Lower leg skin (tissue), 4 donors: ENCODE measurements at regions not wholly inside any gene's neighbourhood (a gene's known extent, or its start where the extent isn't known, plus 50 kb on each side); places are given as distances from the start of the nearest gene placed in this dataset.

ENCODE experiments used
- DNase-seq, 2 donors: peaks; one replicate each; pipeline ENCODE4 v3.0.0-alpha.2; 2019; ENCODE audit warnings: low spot score in 2 of 2
- H3K4me3 ChIP-seq: fragments of 200-600 bp; sonication (generic); 2 replicates; pipeline ENCODE4 v1.5.1; 2017; ENCODE audit warnings: mild to moderate bottlenecking, low read depth; ENCODE audit not compliant: poor library complexity, severe bottlenecking
- CTCF ChIP-seq, 3 donors: fragments of 450-650 bp; IDR thresholded peaks; one replicate each; pipeline ENCODE4 v1.5.1; 2016; ENCODE audit warnings: antibody characterized with exemption in 3 of 3, mild to moderate bottlenecking in 3 of 3, moderate library complexity in 2 of 3
- POLR2A ChIP-seq, 2 donors: fragments of 450-650 bp; IDR thresholded peaks; one replicate each; pipeline ENCODE4 v1.6.1; 2016 to 2017; ENCODE audit warnings: antibody characterized with exemption in 2 of 2, mild to moderate bottlenecking in 1 of 2, moderate library complexity in 1 of 2
- WGBS, 2 donors: methylation state at CpG; one replicate each; pipeline ENCODE4 v1.1.5; 2018; 5-methylcytosine and 5-hydroxymethylcytosine counted together
- intact Hi-C: fragments of 100-400 bp; cut with DNase I; formaldehyde crosslinking; loops from one replicate; pipeline ENCODE4 v1.15.0; 2023; ENCODE audit warnings: low total_unique reads

DNA sequence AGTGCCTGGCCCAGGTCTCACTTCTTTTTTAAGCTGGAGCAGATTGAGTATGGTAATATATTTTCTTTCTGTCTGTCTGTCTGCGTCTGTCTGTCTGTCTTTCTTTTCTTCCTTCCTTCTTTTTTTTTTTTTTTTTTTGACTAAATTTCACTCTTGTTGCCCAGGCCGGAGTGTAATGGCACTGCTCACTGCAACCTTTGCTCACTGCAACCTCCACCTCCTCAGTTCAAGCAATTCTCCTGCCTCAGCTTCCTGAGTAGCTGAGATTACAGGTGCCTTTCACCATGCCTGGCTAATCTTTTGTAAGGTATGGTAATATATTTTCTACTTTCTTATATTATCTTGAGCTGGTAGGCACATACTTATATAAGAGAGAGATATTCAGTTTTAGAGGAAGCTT, 196.3 kb upstream of the MARCKS start:
- TF ChIP-seq CTCF (IDR thresholded peaks at IDR 0.05) (no peak), POLR2A (IDR thresholded peaks at IDR 0.05) (no peak)
- no peak overlapping the region for H3K4me3 ChIP-seq
- 58 to 70% methylated on average over 2 of the region's 2 CpGs for WGBS, 2 donors
- no peak for DNase-seq
- intact Hi-C loops: no loop called here

DNA sequence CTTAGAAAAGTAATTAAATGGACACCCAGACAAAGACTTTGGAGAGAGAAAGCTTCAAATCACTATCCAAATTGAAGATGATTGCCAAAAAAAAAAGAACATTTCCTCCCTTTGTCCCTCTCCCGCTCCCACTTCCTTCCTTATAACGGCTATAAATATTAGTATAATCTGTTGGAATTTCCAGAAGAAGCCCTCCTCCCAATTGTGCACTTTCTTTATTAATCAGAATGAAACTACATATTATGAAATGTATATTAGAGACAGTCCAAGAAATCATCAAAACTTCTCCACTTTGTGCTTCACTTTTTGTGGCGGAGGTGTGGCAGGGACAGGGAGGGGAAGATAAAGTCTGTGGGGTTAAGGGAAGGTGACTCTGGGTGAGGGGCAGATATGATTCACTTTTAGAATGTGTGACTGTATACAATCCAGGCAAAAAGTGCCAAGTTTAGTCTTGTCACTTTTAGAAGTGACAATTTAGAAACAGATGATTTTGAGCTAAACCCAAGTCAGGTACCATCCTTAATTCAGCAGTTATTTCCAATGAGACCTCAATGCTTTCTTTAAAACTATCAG, 195.0 kb upstream of the MARCKS start:
- intact Hi-C loops: no loop called here
- TF ChIP-seq CTCF (IDR thresholded peaks at IDR 0.05) (no peak), POLR2A (IDR thresholded peaks at IDR 0.05) (no peak)
- no peak overlapping the region for H3K4me3 ChIP-seq
- DNase-seq: no peak
- WGBS, 2 donors: 68 to 77% methylated on average over 3 of the region's 3 CpGs

DNA sequence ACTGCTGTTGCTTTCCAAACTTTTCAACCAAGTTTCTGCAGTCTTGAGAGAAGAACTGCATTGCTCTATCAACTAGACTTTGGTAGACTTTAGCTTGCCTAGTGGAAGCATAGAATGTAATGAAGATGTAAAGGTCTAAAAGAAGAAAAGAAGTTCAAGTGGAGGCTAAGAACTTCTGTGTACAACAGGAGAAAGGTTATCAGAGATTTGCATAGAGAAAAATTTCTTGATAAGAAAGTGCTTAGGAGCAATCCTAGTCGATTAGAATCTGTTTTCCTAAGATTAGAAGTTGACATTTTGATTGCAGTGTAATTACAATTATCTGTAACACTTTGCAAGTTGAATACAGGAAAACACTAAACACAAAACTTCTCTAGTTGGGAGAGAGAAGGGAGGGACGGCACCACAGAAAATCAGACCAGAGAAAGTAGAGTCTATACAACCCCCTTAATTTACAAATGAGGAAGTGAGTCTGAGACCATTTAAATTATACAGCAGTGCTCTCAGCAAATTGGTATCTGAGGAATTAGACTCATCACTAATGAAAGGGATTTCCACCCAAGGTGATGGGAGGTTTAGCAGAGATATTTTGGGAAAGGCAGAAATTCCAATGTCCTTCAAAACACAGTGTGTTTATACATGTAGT, 194.3 kb upstream of the MARCKS start:
- no peak for TF ChIP-seq POLR2A (IDR thresholded peaks at IDR 0.05)
- TF ChIP-seq CTCF (IDR thresholded peaks at IDR 0.05): no peak

DNA sequence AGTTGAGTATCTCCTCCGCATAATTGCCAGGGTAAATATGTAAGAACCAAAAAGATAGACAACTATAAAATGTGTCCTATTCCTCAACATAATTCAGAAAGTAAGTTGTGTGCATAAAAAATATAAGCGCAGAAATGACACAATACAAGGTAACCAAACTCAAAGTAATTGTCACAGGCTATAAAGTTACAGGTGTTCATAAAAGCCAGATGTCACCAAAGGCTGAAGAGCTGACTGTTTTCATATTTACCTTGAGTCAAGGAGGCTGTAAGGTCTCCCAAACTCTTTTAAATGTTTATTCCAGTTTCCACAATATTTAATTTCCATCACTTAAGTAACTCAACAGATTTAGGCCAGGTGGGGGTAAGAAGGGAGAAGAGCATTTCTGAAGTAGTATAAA, 192.2 kb upstream of the MARCKS start:
- 98 to 99% methylated on average over 2 of the region's 2 CpGs for WGBS, 2 donors
- intact Hi-C loops: no loop called here
- DNase-seq: no peak
- H3K4me3 ChIP-seq: no peak overlapping the region
- TF ChIP-seq POLR2A (IDR thresholded peaks at IDR 0.05): no peak

More for the DNA sequence above, 194.3 kb upstream of the MARCKS start:
- DNase-seq: no peak
- no peak overlapping the region for H3K4me3 ChIP-seq
- WGBS, 2 donors: 63 to 70% methylated on average over 2 of the region's 2 CpGs
- intact Hi-C loops: no loop called here

DNA sequence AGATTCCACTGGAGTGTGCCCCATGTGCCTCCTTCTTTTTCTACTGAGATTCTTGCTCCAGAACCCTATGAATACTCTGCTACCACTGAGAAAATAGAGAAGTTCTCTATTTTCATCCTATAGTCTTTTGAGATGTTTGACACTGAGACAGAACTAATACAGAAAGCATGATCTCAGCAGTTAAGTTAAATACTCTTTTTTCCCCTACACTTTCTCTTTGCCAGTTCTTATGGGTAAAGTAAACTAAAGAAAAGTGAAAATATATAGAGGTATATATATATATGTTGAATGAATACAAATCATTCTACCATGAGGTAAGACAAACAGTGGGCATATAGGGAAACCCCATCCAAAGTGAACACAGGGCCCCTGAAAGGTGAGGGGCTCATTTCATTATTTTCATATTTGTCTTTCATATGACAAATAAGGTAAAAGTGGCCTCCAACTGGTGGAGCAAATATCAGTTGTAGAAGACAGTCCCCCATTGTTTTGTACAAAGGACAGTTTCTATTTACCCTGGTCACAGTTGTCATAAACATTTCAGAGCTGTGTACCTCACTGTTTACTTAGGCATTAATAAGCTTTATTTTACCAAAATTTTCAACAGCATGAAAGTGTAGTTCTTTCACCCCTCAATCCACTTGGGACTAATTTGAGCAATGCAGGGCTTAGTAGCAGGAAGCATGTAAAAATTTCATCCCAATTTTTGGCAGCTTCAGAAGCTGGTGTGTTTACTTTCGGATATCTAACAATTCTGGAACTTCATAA, 188.3 kb upstream of the MARCKS start:
- H3K4me3 ChIP-seq: no peak overlapping the region
- intact Hi-C loops: no loop called here
- DNase-seq: no peak
- 28 to 45% methylated on average over 1 of the region's 1 CpG for whole genome bisulfite sequencing, 2 donors
- TF ChIP-seq POLR2A (IDR thresholded peaks at IDR 0.05): no peak
- no peak for TF ChIP-seq CTCF (IDR thresholded peaks at IDR 0.05)

DNA sequence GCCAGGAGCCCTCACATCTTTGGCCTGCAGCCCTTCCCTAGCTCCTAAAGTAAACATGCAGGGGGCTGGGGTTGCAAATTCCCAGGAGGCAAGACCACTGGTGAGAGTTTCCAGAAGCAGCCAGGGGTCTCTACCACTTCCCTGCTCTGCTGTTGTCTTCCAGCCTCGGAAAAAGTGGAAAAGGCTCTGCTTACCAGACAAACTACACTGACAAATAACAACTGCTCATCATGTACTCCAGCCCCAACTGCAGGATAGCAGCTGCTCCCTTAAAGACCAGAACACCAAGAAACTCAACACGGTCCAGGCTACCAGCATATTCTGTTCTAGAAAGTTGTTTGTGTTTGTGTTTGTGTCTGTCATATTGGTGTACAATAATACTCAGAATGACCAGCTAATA, 187.5 kb upstream of the MARCKS start:
- 77 to 81% methylated on average over 2 of the region's 2 CpGs for WGBS, 2 donors
- H3K4me3 ChIP-seq: no peak overlapping the region
- intact Hi-C loops: no loop called here
- no peak for DNase-seq
- TF ChIP-seq POLR2A (IDR thresholded peaks at IDR 0.05) (no peak), CTCF (IDR thresholded peaks at IDR 0.05) (no peak)
